ENCODE measurements at regions not wholly inside any gene's neighbourhood (a gene's known extent, or its start where the extent isn't known, plus 50 kb on each side); places are given as distances from the start of the nearest gene placed in this dataset.

GRCh38 chr4:3389233-3390215 lies 52.2 kb upstream of the HGFAC start:
- H3K4me3 ChIP-seq (ENCODE audit: low read depth, low read length), result no peak overlapping the region
- no peak for TF ChIP-seq CTCF (IDR thresholded peaks at IDR 0.05; ENCODE audit: control insufficient read depth, extremely low read depth, insufficient read depth)
- no peak for DNase-seq (ENCODE audit: low read depth)

- TF ChIP-seq CTCF (IDR thresholded peaks at IDR 0.05; ENCODE audit: control insufficient read depth, extremely low read depth, insufficient read depth), result no peak
- no peak for DNase-seq (ENCODE audit: low read depth)
- H3K4me3 ChIP-seq (ENCODE audit: low read depth, low read length), result no peak overlapping the region
Observed at GRCh38 chr4:3390288-3390811, 51.4 kb upstream of the HGFAC start.

GRCh38 chr4:3391422-3391821 lies 50.3 kb upstream of the HGFAC start:
- DNase-seq (ENCODE audit: low read depth), result no peak
- H3K4me3 ChIP-seq (ENCODE audit: low read depth, low read length), result no peak overlapping the region
- TF ChIP-seq CTCF (IDR thresholded peaks at IDR 0.05; ENCODE audit: control insufficient read depth, extremely low read depth, insufficient read depth), result no peak
